ENCODE measurements at regions not wholly inside any gene's neighbourhood (a gene's known extent, or its start where the extent isn't known, plus 50 kb on each side); places are given as distances from the start of the nearest gene placed in this dataset.
"Not testable (repeated sequence)": the region's sequence is repeated elsewhere in the genome, so short reads cannot be mapped to it uniquely, and the experiment has no call there.

- Mint-ChIP-seq H3K4me1 (no peaks in the 10 kb centered on the region), H3K4me3 (no peak overlapping the region), H3K9me3 (ENCODE audit: low read depth) (peaks cover 18% of the 10 kb centered on the region), H3K27me3 (no peaks in the 10 kb centered on the region), H3K27ac (no peak overlapping the region), H3K36me3 (ENCODE audit: low read depth) (no peaks in the 10 kb centered on the region)
- CTCF ChIA-PET: no interaction called here
- POLR2A ChIA-PET: no interaction called here
- DNase-seq (no peak), ATAC-seq (no peak)
- intact Hi-C loops (cut with DNase I, micrococcal nuclease): no loop called here
Observed at GRCh38 chr18:30175621-30176225, 866.8 kb downstream of the DSC3 start.

- ChIA-PET CTCF (no interaction called here), POLR2A (no interaction called here)
- Mint-ChIP-seq H3K9me3 (ENCODE audit: low read depth) (peaks cover 18% of the 10 kb centered on the region), H3K36me3 (ENCODE audit: low read depth) (no peaks in the 10 kb centered on the region), H3K4me1 (no peaks in the 10 kb centered on the region), H3K27ac (no peak overlapping the region), H3K27me3 (no peaks in the 10 kb centered on the region), H3K4me3 (no peak overlapping the region)
- no peak for DNase-seq
- intact Hi-C loops (cut with DNase I, micrococcal nuclease): no loop called here
- no peak for ATAC-seq
Observed at GRCh38 chr18:30175061-30175574, 867.4 kb downstream of the DSC3 start.

GRCh38 chr18:30163573-30163972 lies 879.0 kb downstream of the DSC3 start:
- DNase-seq (no peak), ATAC-seq (no peak)
- Mint-ChIP-seq H3K9me3 (ENCODE audit: low read depth) (peaks cover 9% of the 10 kb centered on the region), H3K4me1 (no peaks in the 10 kb centered on the region), H3K4me3 (no peak overlapping the region), H3K36me3 (ENCODE audit: low read depth) (no peaks in the 10 kb centered on the region), H3K27ac (no peak overlapping the region), H3K27me3 (no peaks in the 10 kb centered on the region)
- intact Hi-C loops (cut with DNase I, micrococcal nuclease): no loop called here
- CTCF ChIA-PET: no interaction called here
- POLR2A ChIA-PET: no interaction called here

GRCh38 chr18:30160124-30160523 lies 882.4 kb downstream of the DSC3 start:
- ATAC-seq (no peak), DNase-seq (no peak)
- Mint-ChIP-seq H3K27me3 (no peaks in the 10 kb centered on the region), H3K9me3 (ENCODE audit: low read depth) (peaks cover 8% of the 10 kb centered on the region), H3K4me3 (no peak overlapping the region), H3K4me1 (no peaks in the 10 kb centered on the region), H3K36me3 (ENCODE audit: low read depth) (no peaks in the 10 kb centered on the region), H3K27ac (no peak overlapping the region)
- intact Hi-C loops (cut with DNase I, micrococcal nuclease): no loop called here
- CTCF ChIA-PET: no interaction called here
- POLR2A ChIA-PET: no interaction called here

GRCh38 chr18:30150586-30151250 lies 891.8 kb downstream of the DSC3 start:
- ATAC-seq: no peak
- H3K27me3 Mint-ChIP-seq: no peaks in the 10 kb centered on the region
- intact Hi-C loops (cut with DNase I, micrococcal nuclease): no loop called here
- POLR2A ChIA-PET: no interaction called here
- no peaks in the 10 kb centered on the region for H3K36me3 Mint-ChIP-seq (ENCODE audit: low read depth)
- peaks cover 10% of the 10 kb centered on the region for H3K9me3 Mint-ChIP-seq (ENCODE audit: low read depth)
- DNase-seq: no peak
- CTCF ChIA-PET: interaction anchor here (1.6 kb wide), 1 partner anchor 13 kb away, joined by 3 read pairs; no protein-coding TSS in a partner anchor
- H3K4me3 Mint-ChIP-seq: no peak overlapping the region
- H3K4me1 Mint-ChIP-seq: no peaks in the 10 kb centered on the region
- no peak overlapping the region for H3K27ac Mint-ChIP-seq

- POLR2A ChIA-PET: no interaction called here
- no peak for DNase-seq
- H3K36me3 Mint-ChIP-seq (ENCODE audit: low read depth): no peaks in the 10 kb centered on the region
- ATAC-seq: no peak
- no peak overlapping the region for H3K27ac Mint-ChIP-seq
- H3K9me3 Mint-ChIP-seq (ENCODE audit: low read depth): peaks cover 12% of the 10 kb centered on the region
- H3K4me3 Mint-ChIP-seq: no peak overlapping the region
- H3K27me3 Mint-ChIP-seq: no peaks in the 10 kb centered on the region
- intact Hi-C loops (cut with DNase I, micrococcal nuclease): no loop called here
- CTCF ChIA-PET: no interaction called here
- no peaks in the 10 kb centered on the region for H3K4me1 Mint-ChIP-seq
Observed at GRCh38 chr18:30149585-30149984, 893.0 kb downstream of the DSC3 start.

- CTCF ChIA-PET: interaction anchor here (0.6 kb wide), 1 partner anchor 445 kb away, joined by 3 read pairs; no protein-coding TSS in a partner anchor
- DNase-seq: no peak
Observed at GRCh38 chr18:30142870-30143269, 899.7 kb downstream of the DSC3 start.

GRCh38 chr18:30142248-30142647 lies 900.3 kb downstream of the DSC3 start:
- no peak for DNase-seq
- Mint-ChIP-seq H3K27ac (no peak overlapping the region), H3K9me3 (ENCODE audit: low read depth) (peaks cover 11% of the 10 kb centered on the region), H3K4me1 (no peaks in the 10 kb centered on the region), H3K4me3 (no peak overlapping the region), H3K36me3 (ENCODE audit: low read depth) (no peaks in the 10 kb centered on the region), H3K27me3 (no peaks in the 10 kb centered on the region)
- CTCF ChIA-PET: no interaction called here
- intact Hi-C loops (cut with DNase I, micrococcal nuclease): no loop called here
- POLR2A ChIA-PET: no interaction called here
- ATAC-seq: no peak

More at GRCh38 chr18:30142870-30143269, 899.7 kb downstream of the DSC3 start:
- Mint-ChIP-seq H3K36me3 (ENCODE audit: low read depth) (no peaks in the 10 kb centered on the region), H3K4me3 (no peak overlapping the region), H3K27me3 (no peaks in the 10 kb centered on the region), H3K4me1 (no peaks in the 10 kb centered on the region), H3K27ac (no peak overlapping the region), H3K9me3 (ENCODE audit: low read depth) (peaks cover 11% of the 10 kb centered on the region)
- no peak for ATAC-seq
- intact Hi-C loops (cut with DNase I, micrococcal nuclease): no loop called here
- POLR2A ChIA-PET: no interaction called here

GRCh38 chr18:30141506-30141905 lies 901.0 kb downstream of the DSC3 start:
- intact Hi-C loops (cut with DNase I, micrococcal nuclease); CTCF ChIA-PET; H3K27me3 Mint-ChIP-seq; H3K4me1 Mint-ChIP-seq; H3K27ac Mint-ChIP-seq; H3K4me3 Mint-ChIP-seq; POLR2A ChIA-PET; ATAC-seq; DNase-seq; H3K36me3 Mint-ChIP-seq (ENCODE audit: low read depth): not testable (repeated sequence)
- peaks cover 13% of the 10 kb centered on the region for H3K9me3 Mint-ChIP-seq (ENCODE audit: low read depth)

GRCh38 chr18:30139631-30140287 lies 902.8 kb downstream of the DSC3 start:
- Mint-ChIP-seq H3K27ac (no peak overlapping the region), H3K4me1 (no peaks in the 10 kb centered on the region), H3K9me3 (ENCODE audit: low read depth) (peaks cover 17% of the 10 kb centered on the region), H3K4me3 (no peak overlapping the region), H3K27me3 (no peaks in the 10 kb centered on the region), H3K36me3 (ENCODE audit: low read depth) (no peaks in the 10 kb centered on the region)
- no peak for ATAC-seq
- intact Hi-C loops (cut with DNase I, micrococcal nuclease): no loop called here
- DNase-seq: no peak
- POLR2A ChIA-PET: no interaction called here
- CTCF ChIA-PET: no interaction called here

- Mint-ChIP-seq H3K36me3 (ENCODE audit: low read depth) (no peaks in the 10 kb centered on the region), H3K4me1 (no peaks in the 10 kb centered on the region), H3K27ac (no peak overlapping the region), H3K27me3 (no peaks in the 10 kb centered on the region), H3K9me3 (ENCODE audit: low read depth) (peaks cover 16% of the 10 kb centered on the region), H3K4me3 (no peak overlapping the region)
- ATAC-seq (no peak), DNase-seq (no peak)
- ChIA-PET POLR2A (no interaction called here), CTCF (no interaction called here)
- intact Hi-C loops (cut with DNase I, micrococcal nuclease): no loop called here
Observed at GRCh38 chr18:30135938-30136337, 906.6 kb downstream of the DSC3 start.

- DNase-seq: no peak
- intact Hi-C loops (cut with DNase I, micrococcal nuclease): no loop called here
- no peak for ATAC-seq
- H3K4me1 Mint-ChIP-seq: no peaks in the 10 kb centered on the region
- no peak overlapping the region for H3K4me3 Mint-ChIP-seq
- ChIA-PET POLR2A (no interaction called here), CTCF (no interaction called here)
- H3K9me3 Mint-ChIP-seq (ENCODE audit: low read depth): peaks cover 15% of the 10 kb centered on the region
- H3K27me3 Mint-ChIP-seq: no peaks in the 10 kb centered on the region
- no peaks in the 10 kb centered on the region for H3K36me3 Mint-ChIP-seq (ENCODE audit: low read depth)
- H3K27ac Mint-ChIP-seq: no peak overlapping the region
Observed at GRCh38 chr18:30134020-30134419, 908.5 kb downstream of the DSC3 start.
